ENCODE measurements at regions not wholly inside any gene's neighbourhood (a gene's known extent, or its start where the extent isn't known, plus 50 kb on each side); places are given as distances from the start of the nearest gene placed in this dataset.
"Not testable (repeated sequence)": the region's sequence is repeated elsewhere in the genome, so short reads cannot be mapped to it uniquely, and the experiment has no call there.

- Histone ChIP-seq H3K4me3 (ENCODE audit: low read length) (no peak overlapping the region), H3K27me3 (ENCODE audit: control insufficient read depth, insufficient read depth, low read length) (no peaks in the 10 kb centered on the region), H3K36me3 (ENCODE audit: control insufficient read depth, insufficient read depth, low read length) (no peaks in the 10 kb centered on the region), H3K4me1 (ENCODE audit: control insufficient read depth, insufficient read depth, low read length) (0 out of 2 replicates have a peak, but pooled peaks cover 1% of the 10 kb centered on the region), H3K27ac (ENCODE audit: low read length) (no peak overlapping the region), H3K9me3 (ENCODE audit: control insufficient read depth, insufficient read depth, low read length) (no peaks in the 10 kb centered on the region)
- DNase-seq (ENCODE audit: low read depth, low spot score), result no peak
- WGBS (ENCODE audit: insufficient coverage, insufficient read length), result no CpG with 5 or more reads among the region's 2 CpGs
Measured at GRCh38 chr13:104634016-104634415, 1567.8 kb upstream of the SLC10A2 start.

GRCh38 chr13:104632736-104633135, 1566.5 kb upstream of the SLC10A2 start:
- no peak for DNase-seq (ENCODE audit: low read depth, low spot score)
- Histone ChIP-seq H3K4me3 (ENCODE audit: low read length) (no peak overlapping the region), H3K4me1 (ENCODE audit: control insufficient read depth, insufficient read depth, low read length) (0 out of 2 replicates have a peak, but pooled peaks cover 1% of the 10 kb centered on the region), H3K27me3 (ENCODE audit: control insufficient read depth, insufficient read depth, low read length) (no peaks in the 10 kb centered on the region), H3K27ac (ENCODE audit: low read length) (no peak overlapping the region), H3K36me3 (ENCODE audit: control insufficient read depth, insufficient read depth, low read length) (no peaks in the 10 kb centered on the region), H3K9me3 (ENCODE audit: control insufficient read depth, insufficient read depth, low read length) (no peaks in the 10 kb centered on the region)
- 100% methylated on average over 1 of the region's 1 CpG for WGBS (ENCODE audit: insufficient coverage, insufficient read length)

DNA sequence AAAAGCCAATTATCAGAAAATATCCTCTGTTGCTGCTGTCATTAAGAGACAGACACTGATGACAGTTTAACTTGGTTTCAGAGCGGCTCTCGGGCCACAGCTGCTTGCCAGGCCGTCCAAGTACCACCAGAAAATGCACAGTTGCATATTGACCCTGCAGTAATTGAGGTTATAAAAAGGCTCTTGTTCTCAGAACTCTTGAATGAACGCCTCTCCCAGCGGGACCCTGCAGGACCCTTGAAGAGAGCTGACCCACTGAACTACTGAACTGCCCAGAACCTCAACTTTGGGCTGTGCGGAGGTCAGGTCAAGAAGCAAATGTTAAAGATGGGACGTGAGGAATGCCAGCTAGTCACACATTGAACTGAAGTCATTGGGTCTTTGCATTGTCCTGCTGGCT, 1559.0 kb upstream of the SLC10A2 start:
- no peaks in the 10 kb centered on the region for H3K9me3 ChIP-seq (ENCODE audit: control insufficient read depth, insufficient read depth, low read length)
- no peaks in the 10 kb centered on the region for H3K36me3 ChIP-seq (ENCODE audit: control insufficient read depth, insufficient read depth, low read length)
- H3K4me1 ChIP-seq (ENCODE audit: control insufficient read depth, insufficient read depth, low read length), result no peaks in the 10 kb centered on the region
- no peak overlapping the region for H3K27ac ChIP-seq (ENCODE audit: low read length)
- DNase-seq (ENCODE audit: low read depth, low spot score), result no peak
- WGBS (ENCODE audit: insufficient coverage, insufficient read length), result no CpG with 5 or more reads among the region's 7 CpGs
- no peak overlapping the region for H3K4me3 ChIP-seq (ENCODE audit: low read length)
- no peaks in the 10 kb centered on the region for H3K27me3 ChIP-seq (ENCODE audit: control insufficient read depth, insufficient read depth, low read length)

DNA sequence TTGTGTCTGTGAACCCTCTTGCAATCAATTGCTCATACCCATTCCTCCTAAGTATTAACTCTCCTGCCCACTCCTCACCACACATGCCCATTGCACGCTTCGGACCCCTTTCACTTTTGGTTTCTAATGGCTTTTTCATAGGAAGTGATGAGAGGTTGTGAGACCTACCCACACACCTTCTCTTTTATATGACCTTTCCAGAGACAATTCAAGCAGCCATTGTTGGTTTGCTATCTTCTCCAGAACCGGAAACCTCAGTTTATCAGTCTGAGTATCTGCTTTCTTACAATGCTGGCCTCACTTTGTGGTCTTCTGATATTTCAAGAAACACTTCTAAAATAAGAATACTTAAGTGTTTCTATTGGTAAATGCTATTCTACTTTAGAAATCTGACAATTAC, 1550.8 kb upstream of the SLC10A2 start:
- no CpG with 5 or more reads among the region's 3 CpGs for WGBS (ENCODE audit: insufficient coverage, insufficient read length)
- Histone ChIP-seq H3K27me3 (ENCODE audit: control insufficient read depth, insufficient read depth, low read length) (no peaks in the 10 kb centered on the region), H3K4me3 (ENCODE audit: low read length) (no peak overlapping the region), H3K9me3 (ENCODE audit: control insufficient read depth, insufficient read depth, low read length) (no peaks in the 10 kb centered on the region; the same call in 1 of the 2 replicates), H3K4me1 (ENCODE audit: control insufficient read depth, insufficient read depth, low read length) (no peaks in the 10 kb centered on the region), H3K36me3 (ENCODE audit: control insufficient read depth, insufficient read depth, low read length) (no peaks in the 10 kb centered on the region), H3K27ac (ENCODE audit: low read length) (no peak overlapping the region)
- no peak for DNase-seq (ENCODE audit: low read depth, low spot score)

DNA sequence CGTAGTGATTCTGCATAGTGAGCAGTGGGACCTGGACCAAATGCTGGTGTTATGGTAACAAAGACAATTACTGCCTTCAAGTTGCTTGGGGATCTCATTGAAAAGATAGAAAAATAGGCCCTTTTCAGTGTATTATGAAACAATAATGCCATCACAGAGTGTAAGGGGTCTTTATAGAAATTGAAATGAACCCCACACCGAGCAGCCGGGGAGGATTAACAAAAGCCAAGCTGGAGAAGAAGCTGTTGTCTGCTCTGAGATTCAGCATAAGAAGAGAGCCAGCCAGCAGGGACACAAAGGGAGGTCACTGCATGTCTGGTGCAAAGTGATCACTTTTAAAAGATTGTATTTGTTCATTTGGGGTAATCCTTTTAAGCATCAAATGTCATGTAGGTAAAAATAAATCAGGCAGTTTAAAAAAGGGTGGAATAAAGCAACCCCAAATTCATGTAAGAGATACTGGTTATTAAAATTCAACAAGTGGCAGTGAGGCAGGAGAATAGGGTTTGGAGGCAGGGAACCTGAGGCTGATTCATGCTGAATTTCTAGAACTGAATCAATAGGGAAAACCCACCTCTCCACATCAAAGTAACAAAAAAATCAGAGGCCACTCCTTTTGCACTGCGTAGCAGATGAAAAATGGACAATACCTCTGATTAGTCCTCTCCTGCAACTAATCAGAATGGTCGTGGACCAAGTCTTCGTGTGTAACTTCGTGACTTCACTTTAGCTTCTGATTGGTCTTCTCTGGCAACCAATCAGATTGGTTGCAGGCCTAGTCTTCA, 1548.3 kb upstream of the SLC10A2 start:
- no peaks in the 10 kb centered on the region for H3K4me1 ChIP-seq (ENCODE audit: control insufficient read depth, insufficient read depth, low read length)

DNA sequence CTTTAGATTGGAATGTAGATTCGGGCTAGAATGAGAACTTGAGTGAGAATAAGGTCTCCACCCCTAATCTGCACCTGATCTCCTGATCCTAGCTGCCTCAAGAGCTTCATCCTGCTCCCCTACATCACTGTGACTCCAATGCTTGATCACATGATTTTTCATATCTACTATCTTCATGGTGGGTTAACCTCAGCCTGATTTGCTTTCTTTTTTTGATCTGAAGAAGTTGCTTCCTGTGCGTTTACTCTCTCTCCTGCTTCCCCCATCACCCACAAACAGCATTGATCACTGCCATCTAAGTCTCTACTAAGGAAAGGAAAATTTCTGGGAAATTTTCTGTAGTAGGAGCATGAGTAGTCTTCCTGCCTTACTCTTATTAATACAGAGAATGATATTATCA, 1542.1 kb upstream of the SLC10A2 start:
- no peak for DNase-seq (ENCODE audit: low read depth, low spot score)
- Histone ChIP-seq H3K27ac (ENCODE audit: low read length) (no peak overlapping the region), H3K9me3 (ENCODE audit: control insufficient read depth, insufficient read depth, low read length) (no peaks in the 10 kb centered on the region), H3K27me3 (ENCODE audit: control insufficient read depth, insufficient read depth, low read length) (no peaks in the 10 kb centered on the region), H3K36me3 (ENCODE audit: control insufficient read depth, insufficient read depth, low read length) (no peaks in the 10 kb centered on the region), H3K4me1 (ENCODE audit: control insufficient read depth, insufficient read depth, low read length) (no peaks in the 10 kb centered on the region), H3K4me3 (ENCODE audit: low read length) (no peak overlapping the region)
- WGBS (ENCODE audit: insufficient coverage, insufficient read length), result no CpG with 5 or more reads among the region's 2 CpGs

More for the DNA sequence above, 1548.3 kb upstream of the SLC10A2 start:
- H3K36me3 ChIP-seq (ENCODE audit: control insufficient read depth, insufficient read depth, low read length), result no peaks in the 10 kb centered on the region
- no peak overlapping the region for H3K4me3 ChIP-seq (ENCODE audit: low read length)
- H3K27me3 ChIP-seq (ENCODE audit: control insufficient read depth, insufficient read depth, low read length), result no peaks in the 10 kb centered on the region
- WGBS (ENCODE audit: insufficient coverage, insufficient read length), result no CpG with 5 or more reads among the region's 7 CpGs
- no peak overlapping the region for H3K27ac ChIP-seq (ENCODE audit: low read length)
- DNase-seq (ENCODE audit: low read depth, low spot score), result no peak
- no peaks in the 10 kb centered on the region; the same call in 1 of the 2 replicates for H3K9me3 ChIP-seq (ENCODE audit: control insufficient read depth, insufficient read depth, low read length)

DNA sequence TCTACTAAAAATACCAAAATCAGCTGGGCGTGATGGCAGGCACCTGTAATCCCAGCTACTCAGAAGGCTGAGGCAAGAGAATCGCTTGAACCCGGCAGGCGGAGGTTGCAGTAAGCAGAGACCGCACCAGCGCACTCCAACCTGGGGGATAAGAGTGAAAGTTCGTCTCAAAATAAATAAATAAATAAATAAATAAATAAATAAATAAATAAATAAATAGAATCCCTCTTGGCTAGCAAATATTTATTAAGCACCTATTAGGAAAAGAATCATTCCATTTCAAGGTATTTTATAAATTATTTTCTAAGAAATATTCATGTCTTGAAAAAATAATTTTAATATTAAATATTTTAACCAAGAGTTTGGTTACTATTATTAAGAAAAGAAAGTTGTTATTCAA, 1539.2 kb upstream of the SLC10A2 start:
- H3K36me3 ChIP-seq (ENCODE audit: control insufficient read depth, insufficient read depth, low read length); H3K4me3 ChIP-seq (ENCODE audit: low read length); H3K4me1 ChIP-seq (ENCODE audit: control insufficient read depth, insufficient read depth, low read length); H3K27ac ChIP-seq (ENCODE audit: low read length); H3K9me3 ChIP-seq (ENCODE audit: control insufficient read depth, insufficient read depth, low read length); DNase-seq (ENCODE audit: low read depth, low spot score); H3K27me3 ChIP-seq (ENCODE audit: control insufficient read depth, insufficient read depth, low read length): not testable (repeated sequence)
- no CpG with 5 or more reads among the region's 7 CpGs for WGBS (ENCODE audit: insufficient coverage, insufficient read length)

DNA sequence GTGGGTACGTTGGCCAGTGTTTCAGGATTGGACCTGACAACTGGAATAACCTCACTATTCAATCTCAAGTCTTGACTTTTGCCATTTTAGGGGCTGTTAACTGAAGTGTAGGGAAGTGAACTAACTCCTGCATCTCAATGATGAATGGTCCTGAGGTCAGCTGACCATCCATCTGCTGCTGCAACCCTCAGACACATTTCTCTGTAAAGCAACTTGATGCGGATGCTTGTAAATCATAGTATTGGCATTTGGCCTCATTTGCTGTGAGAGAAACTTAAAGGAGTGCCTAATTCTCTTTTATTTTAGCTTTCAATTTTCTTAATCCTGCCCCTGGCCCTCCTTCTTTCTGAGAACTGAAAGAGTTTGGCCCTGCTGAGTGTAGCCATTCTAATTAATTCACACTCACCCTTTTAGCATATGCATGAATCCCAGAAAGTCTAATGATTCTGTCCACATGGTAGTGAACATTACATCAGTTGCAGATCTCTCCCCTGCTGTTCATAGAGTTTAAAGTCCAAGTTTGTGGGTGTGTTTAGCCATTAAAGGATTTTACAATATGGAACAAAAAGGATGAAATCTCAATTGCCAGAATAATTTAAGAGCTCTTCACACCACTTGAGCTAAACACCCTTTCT, 1531.4 kb upstream of the SLC10A2 start:
- no peaks in the 10 kb centered on the region for H3K36me3 ChIP-seq (ENCODE audit: control insufficient read depth, insufficient read depth, low read length)
- no peaks in the 10 kb centered on the region for H3K27me3 ChIP-seq (ENCODE audit: control insufficient read depth, insufficient read depth, low read length)
- H3K9me3 ChIP-seq (ENCODE audit: control insufficient read depth, insufficient read depth, low read length), result no peaks in the 10 kb centered on the region
- no peak overlapping the region for H3K4me3 ChIP-seq (ENCODE audit: low read length)
- H3K4me1 ChIP-seq (ENCODE audit: control insufficient read depth, insufficient read depth, low read length), result no peaks in the 10 kb centered on the region
- DNase-seq (ENCODE audit: low read depth, low spot score), result no peak
- no CpG with 5 or more reads among the region's 2 CpGs for WGBS (ENCODE audit: insufficient coverage, insufficient read length)
- no peak overlapping the region for H3K27ac ChIP-seq (ENCODE audit: low read length)

GRCh38 chr13:104595511-104595910, 1529.3 kb upstream of the SLC10A2 start:
- Histone ChIP-seq H3K27me3 (ENCODE audit: control insufficient read depth, insufficient read depth, low read length) (no peaks in the 10 kb centered on the region), H3K4me1 (ENCODE audit: control insufficient read depth, insufficient read depth, low read length) (no peaks in the 10 kb centered on the region), H3K4me3 (ENCODE audit: low read length) (no peak overlapping the region), H3K27ac (ENCODE audit: low read length) (no peak overlapping the region), H3K9me3 (ENCODE audit: control insufficient read depth, insufficient read depth, low read length) (no peaks in the 10 kb centered on the region), H3K36me3 (ENCODE audit: control insufficient read depth, insufficient read depth, low read length) (no peaks in the 10 kb centered on the region)
- no CpG with 5 or more reads among the region's 3 CpGs for WGBS (ENCODE audit: insufficient coverage, insufficient read length)
- DNase-seq (ENCODE audit: low read depth, low spot score), result no peak

DNA sequence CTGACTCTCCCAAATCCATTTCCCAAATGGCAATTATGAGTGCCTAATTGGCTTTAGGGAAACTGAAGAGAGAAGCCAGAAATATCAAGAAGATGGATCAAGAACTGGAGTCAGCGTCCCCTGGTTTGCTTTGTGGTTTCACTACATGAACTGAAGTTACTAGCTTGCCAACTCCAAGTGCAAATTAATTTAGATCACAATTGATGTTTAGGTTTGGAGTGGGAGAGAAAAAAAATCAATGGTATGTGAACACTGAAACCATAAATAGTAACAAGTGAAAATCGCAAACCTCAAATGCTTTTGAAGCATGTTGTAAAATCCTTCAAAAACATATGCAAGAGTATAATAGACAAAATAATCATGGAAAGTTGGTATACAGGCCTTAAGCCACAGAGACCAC, 1528.6 kb upstream of the SLC10A2 start:
- Histone ChIP-seq H3K9me3 (ENCODE audit: control insufficient read depth, insufficient read depth, low read length) (no peaks in the 10 kb centered on the region), H3K27ac (ENCODE audit: low read length) (no peak overlapping the region), H3K4me3 (ENCODE audit: low read length) (no peak overlapping the region), H3K27me3 (ENCODE audit: control insufficient read depth, insufficient read depth, low read length) (no peaks in the 10 kb centered on the region), H3K4me1 (ENCODE audit: control insufficient read depth, insufficient read depth, low read length) (no peaks in the 10 kb centered on the region), H3K36me3 (ENCODE audit: control insufficient read depth, insufficient read depth, low read length) (no peaks in the 10 kb centered on the region)
- no CpG with 5 or more reads among the region's 2 CpGs for WGBS (ENCODE audit: insufficient coverage, insufficient read length)
- DNase-seq (ENCODE audit: low read depth, low spot score), result no peak

GRCh38 chr13:104593693-104594092, 1527.5 kb upstream of the SLC10A2 start:
- DNase-seq (ENCODE audit: low read depth, low spot score), result no peak
- WGBS (ENCODE audit: insufficient coverage, insufficient read length), result no CpG with 5 or more reads among the region's 2 CpGs
- Histone ChIP-seq H3K27ac (ENCODE audit: low read length) (no peak overlapping the region), H3K4me3 (ENCODE audit: low read length) (no peak overlapping the region), H3K9me3 (ENCODE audit: control insufficient read depth, insufficient read depth, low read length) (no peaks in the 10 kb centered on the region), H3K27me3 (ENCODE audit: control insufficient read depth, insufficient read depth, low read length) (no peaks in the 10 kb centered on the region), H3K36me3 (ENCODE audit: control insufficient read depth, insufficient read depth, low read length) (no peaks in the 10 kb centered on the region), H3K4me1 (ENCODE audit: control insufficient read depth, insufficient read depth, low read length) (no peaks in the 10 kb centered on the region)

Data from iPS DF 6.9 (cell line).